ENCODE measurements at regions not wholly inside any gene's neighbourhood (a gene's known extent, or its start where the extent isn't known, plus 50 kb on each side); places are given as distances from the start of the nearest gene placed in this dataset.

DNA sequence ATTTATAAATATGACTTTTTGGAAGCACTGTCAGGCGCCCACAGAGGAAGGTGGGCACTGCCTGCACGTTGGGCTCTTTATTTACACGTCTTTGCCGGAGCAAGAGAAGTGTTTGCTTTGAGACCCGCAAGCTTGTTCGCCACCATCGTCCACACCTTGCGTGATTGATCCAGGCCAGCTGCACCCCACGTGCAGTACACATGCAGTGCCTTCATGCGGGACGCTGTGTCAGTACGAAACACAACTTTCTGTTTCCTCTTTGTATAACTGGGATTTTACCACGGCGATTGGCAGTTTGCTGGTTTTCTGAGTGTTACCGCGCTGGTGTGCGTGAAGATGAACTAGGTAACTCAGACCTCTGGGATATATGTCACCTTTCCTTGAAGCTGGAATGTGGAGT is 571.0 kb upstream of the SALL3 start:
- TF ChIP-seq, protein P1, sequence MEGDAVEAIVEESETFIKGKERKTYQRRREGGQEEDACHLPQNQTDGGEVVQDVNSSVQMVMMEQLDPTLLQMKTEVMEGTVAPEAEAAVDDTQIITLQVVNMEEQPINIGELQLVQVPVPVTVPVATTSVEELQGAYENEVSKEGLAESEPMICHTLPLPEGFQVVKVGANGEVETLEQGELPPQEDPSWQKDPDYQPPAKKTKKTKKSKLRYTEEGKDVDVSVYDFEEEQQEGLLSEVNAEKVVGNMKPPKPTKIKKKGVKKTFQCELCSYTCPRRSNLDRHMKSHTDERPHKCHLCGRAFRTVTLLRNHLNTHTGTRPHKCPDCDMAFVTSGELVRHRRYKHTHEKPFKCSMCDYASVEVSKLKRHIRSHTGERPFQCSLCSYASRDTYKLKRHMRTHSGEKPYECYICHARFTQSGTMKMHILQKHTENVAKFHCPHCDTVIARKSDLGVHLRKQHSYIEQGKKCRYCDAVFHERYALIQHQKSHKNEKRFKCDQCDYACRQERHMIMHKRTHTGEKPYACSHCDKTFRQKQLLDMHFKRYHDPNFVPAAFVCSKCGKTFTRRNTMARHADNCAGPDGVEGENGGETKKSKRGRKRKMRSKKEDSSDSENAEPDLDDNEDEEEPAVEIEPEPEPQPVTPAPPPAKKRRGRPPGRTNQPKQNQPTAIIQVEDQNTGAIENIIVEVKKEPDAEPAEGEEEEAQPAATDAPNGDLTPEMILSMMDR (IDR thresholded peaks at IDR 0.05): no peak
- TF ChIP-seq POLR2A (IDR thresholded peaks at IDR 0.05): no peak
- H3K4me1 ChIP-seq: no peaks in the 10 kb centered on the region

DNA sequence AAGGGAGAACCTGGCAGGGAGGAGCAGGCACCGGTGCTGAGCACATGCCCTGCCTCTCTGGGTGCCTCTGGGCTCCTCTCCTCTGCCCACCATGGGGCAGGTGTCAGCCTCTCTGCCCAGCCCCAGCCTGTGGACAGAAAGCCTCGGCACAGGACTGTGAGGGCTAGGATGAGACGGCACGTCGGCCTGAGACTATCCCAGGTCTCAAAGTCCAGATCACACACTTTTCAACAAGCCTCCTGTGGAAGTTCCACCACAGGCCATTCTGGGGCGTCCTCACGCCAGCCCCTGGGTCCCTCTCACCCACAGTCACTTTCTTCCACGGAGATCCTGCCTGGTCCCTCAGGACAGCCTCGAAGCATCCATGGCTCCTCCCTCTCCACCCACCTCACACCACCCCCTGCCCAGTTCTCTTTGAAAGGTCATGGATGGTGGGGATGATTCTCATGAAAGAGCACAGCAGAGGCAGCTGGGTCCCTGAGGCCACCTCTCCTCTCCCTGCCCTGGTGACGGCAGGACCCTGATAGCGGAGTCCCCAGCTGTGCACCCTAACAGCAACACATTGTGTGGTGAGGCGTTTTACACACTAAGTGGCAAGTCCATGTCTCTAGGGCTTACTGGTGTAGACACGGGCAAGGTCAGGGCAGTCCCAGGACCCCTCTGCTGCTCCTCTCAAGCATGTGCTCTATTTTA is 569.4 kb upstream of the SALL3 start:
- no peak overlapping the region for H3K27ac ChIP-seq
- no peak for DNase-seq
- H3K4me3 ChIP-seq: no peak overlapping the region
- no peaks in the 10 kb centered on the region for H3K27me3 ChIP-seq
- no peaks in the 10 kb centered on the region for H3K4me1 ChIP-seq
- no peaks in the 10 kb centered on the region for H3K36me3 ChIP-seq
- TF ChIP-seq, protein P1 (IDR thresholded peaks at IDR 0.05): no peak
- TF ChIP-seq POLR2A (IDR thresholded peaks at IDR 0.05): no peak
- peaks cover 0 to 4% (median 0%) of the 10 kb centered on the region in 4 donors for H3K9me3 ChIP-seq

More for the DNA sequence above, 571.0 kb upstream of the SALL3 start:
- DNase-seq: no peak
- H3K4me3 ChIP-seq: no peak overlapping the region
- H3K27ac ChIP-seq: no peak overlapping the region
- no peaks in the 10 kb centered on the region for H3K36me3 ChIP-seq
- no peaks in the 10 kb centered on the region for H3K27me3 ChIP-seq
- peaks cover 0 to 4% (median 0%) of the 10 kb centered on the region in 4 donors for H3K9me3 ChIP-seq

DNA sequence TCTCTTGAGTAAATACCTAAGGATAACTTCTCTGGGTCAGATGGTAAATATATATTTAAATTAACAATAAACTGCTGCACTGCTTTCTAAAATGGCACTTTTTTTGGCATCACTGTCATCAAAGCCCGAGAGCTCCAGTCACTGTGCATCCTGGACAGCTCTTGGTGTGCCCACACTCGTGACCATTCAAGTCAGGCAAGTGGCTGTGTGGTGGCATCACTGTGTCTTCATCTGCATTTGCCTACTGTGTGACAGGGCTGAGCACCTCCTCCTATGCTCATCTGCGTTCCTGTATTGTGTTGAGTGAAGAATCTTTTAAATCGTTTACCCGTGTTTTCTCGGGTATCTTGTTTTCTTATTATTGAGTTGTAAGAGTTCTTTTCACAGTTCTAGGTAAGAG is 568.1 kb upstream of the SALL3 start:
- no peak for DNase-seq
- Histone ChIP-seq H3K9me3 (peaks cover 0 to 4% (median 0%) of the 10 kb centered on the region in 4 donors), H3K4me1 (no peaks in the 10 kb centered on the region), H3K4me3 (no peak overlapping the region), H3K27ac (no peak overlapping the region), H3K36me3 (no peaks in the 10 kb centered on the region), H3K27me3 (no peaks in the 10 kb centered on the region)
- TF ChIP-seq, protein P1 (IDR thresholded peaks at IDR 0.05): no peak
- TF ChIP-seq POLR2A (IDR thresholded peaks at IDR 0.05): no peak

DNA sequence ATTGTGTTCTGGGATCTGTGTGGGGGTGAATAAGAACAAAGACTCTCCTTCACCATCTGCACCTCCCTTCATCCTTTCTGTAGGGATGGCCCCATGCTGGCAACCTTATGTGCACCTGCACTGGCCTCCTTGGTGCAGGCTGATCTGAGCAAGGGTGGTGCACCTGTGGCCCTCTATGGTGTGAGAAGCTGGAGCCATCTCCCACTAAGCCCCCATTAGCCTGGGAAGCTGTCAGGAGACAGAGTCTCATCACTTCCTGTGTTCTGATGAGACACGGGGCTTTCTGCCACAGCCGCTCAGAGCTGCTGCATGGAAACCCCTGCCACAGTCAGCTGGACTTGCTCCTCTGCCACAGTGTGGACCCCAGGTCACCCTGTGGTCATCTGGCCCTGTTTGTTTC is 565.3 kb upstream of the SALL3 start:
- H3K4me3 ChIP-seq: no peak overlapping the region
- peaks cover 0 to 4% (median 0%) of the 10 kb centered on the region in 4 donors for H3K9me3 ChIP-seq
- H3K4me1 ChIP-seq: no peaks in the 10 kb centered on the region
- no peaks in the 10 kb centered on the region for H3K36me3 ChIP-seq
- no peak overlapping the region for H3K27ac ChIP-seq
- no peaks in the 10 kb centered on the region for H3K27me3 ChIP-seq
- no peak for TF ChIP-seq POLR2A (IDR thresholded peaks at IDR 0.05)
- TF ChIP-seq, protein P1 (IDR thresholded peaks at IDR 0.05): no peak
- DNase-seq: no peak

DNA sequence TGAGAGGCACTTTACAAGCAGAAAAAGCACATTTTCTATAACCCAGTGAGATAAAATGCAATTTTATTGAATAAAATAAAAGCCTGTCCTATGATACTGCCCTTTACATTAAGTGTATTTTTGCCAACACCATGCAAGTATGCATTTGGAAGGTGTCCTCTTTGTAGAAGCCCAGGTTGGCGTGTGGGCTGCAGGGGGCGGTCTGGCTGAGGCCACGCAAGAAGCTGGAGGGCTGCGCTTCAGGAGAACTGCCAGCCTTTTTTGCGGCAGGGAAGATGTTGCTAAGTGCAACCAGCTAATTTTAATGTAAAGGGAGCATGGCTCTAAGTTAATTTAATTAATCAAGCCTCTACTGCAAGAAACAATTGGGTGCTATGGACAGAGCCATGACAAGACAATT is 562.8 kb upstream of the SALL3 start:
- TF ChIP-seq, protein P1 (IDR thresholded peaks at IDR 0.05): no peak
- TF ChIP-seq POLR2A (IDR thresholded peaks at IDR 0.05): no peak
- H3K4me3 ChIP-seq: no peak overlapping the region
- no peak overlapping the region for H3K27ac ChIP-seq
- no peak for DNase-seq
- H3K4me1 ChIP-seq: no peaks in the 10 kb centered on the region
- no peaks in the 10 kb centered on the region for H3K9me3 ChIP-seq
- H3K27me3 ChIP-seq: no peaks in the 10 kb centered on the region
- no peaks in the 10 kb centered on the region for H3K36me3 ChIP-seq
